ENCODE measurements at regions not wholly inside any gene's neighbourhood (a gene's known extent, or its start where the extent isn't known, plus 50 kb on each side); places are given as distances from the start of the nearest gene placed in this dataset.
"Not testable (repeated sequence)": the region's sequence is repeated elsewhere in the genome, so short reads cannot be mapped to it uniquely, and the experiment has no call there.

- no peak for TF ChIP-seq EZH2phosphoT487 (IDR thresholded peaks at IDR 0.05; ENCODE audit: low read depth)
- no peak for TF ChIP-seq CTCF (IDR thresholded peaks at IDR 0.05; ENCODE audit: low read depth, low read length)
- Histone ChIP-seq H3K9ac (ENCODE audit: low read length) (no peak overlapping the region), H3K79me2 (ENCODE audit: low read length) (no peaks in the 10 kb centered on the region), H3K4me2 (ENCODE audit: low read length) (no peak overlapping the region), H2AFZ (ENCODE audit: low read depth, low read length) (no peak overlapping the region), H3K9me3 (ENCODE audit: insufficient read depth, low read length) (no peaks in the 10 kb centered on the region; the same call in 1 of the 2 replicates), H3K27ac (ENCODE audit: low read length) (no peak overlapping the region), H3K36me3 (replicated peaks; ENCODE audit: low read depth, low read length) (no peaks in the 10 kb centered on the region), H3K4me3 (ENCODE audit: low read length) (no peak overlapping the region), H3K27me3 (ENCODE audit: low read depth, low read length) (no peaks in the 10 kb centered on the region), H3K4me1 (ENCODE audit: low read length) (no peaks in the 10 kb centered on the region), H4K20me1 (ENCODE audit: insufficient read depth, low read length) (no peaks in the 10 kb centered on the region)
Measured at GRCh38 chr6:78380541-78380940, 486.8 kb upstream of the IRAK1BP1 start.

GRCh38 chr6:78383968-78384367 is 483.4 kb upstream of the IRAK1BP1 start:
- no peaks in the 10 kb centered on the region for H3K79me2 ChIP-seq (ENCODE audit: low read length)
- H4K20me1 ChIP-seq (ENCODE audit: insufficient read depth, low read length) = no peaks in the 10 kb centered on the region
- H3K27me3 ChIP-seq (ENCODE audit: low read depth, low read length) = no peaks in the 10 kb centered on the region
- no peaks in the 10 kb centered on the region for H3K36me3 ChIP-seq (replicated peaks; ENCODE audit: low read depth, low read length)
- no peak for TF ChIP-seq EZH2phosphoT487 (IDR thresholded peaks at IDR 0.05; ENCODE audit: low read depth)
- TF ChIP-seq CTCF (IDR thresholded peaks at IDR 0.05; ENCODE audit: low read depth, low read length) = no peak
- no peak overlapping the region for H3K4me2 ChIP-seq (ENCODE audit: low read length)
- H3K4me3 ChIP-seq (ENCODE audit: low read length) = no peak overlapping the region
- H3K9ac ChIP-seq (ENCODE audit: low read length) = no peak overlapping the region
- no peak overlapping the region for H2AFZ ChIP-seq (ENCODE audit: low read depth, low read length)
- H3K9me3 ChIP-seq (ENCODE audit: insufficient read depth, low read length) = 0 out of 2 replicates have a peak, but pooled peaks cover 4% of the 10 kb centered on the region
- H3K4me1 ChIP-seq (ENCODE audit: low read length) = no peaks in the 10 kb centered on the region
- H3K27ac ChIP-seq (ENCODE audit: low read length) = no peak overlapping the region

- not testable (repeated sequence) for H3K36me3 ChIP-seq (replicated peaks; ENCODE audit: low read depth, low read length); H3K9ac ChIP-seq (ENCODE audit: low read length); H3K27ac ChIP-seq (ENCODE audit: low read length); H3K9me3 ChIP-seq (ENCODE audit: insufficient read depth, low read length); H4K20me1 ChIP-seq (ENCODE audit: insufficient read depth, low read length); H3K4me3 ChIP-seq (ENCODE audit: low read length); H3K79me2 ChIP-seq (ENCODE audit: low read length); H3K4me1 ChIP-seq (ENCODE audit: low read length); H3K27me3 ChIP-seq (ENCODE audit: low read depth, low read length); H2AFZ ChIP-seq (ENCODE audit: low read depth, low read length); H3K4me2 ChIP-seq (ENCODE audit: low read length)
Measured at GRCh38 chr6:78386854-78387253, 480.5 kb upstream of the IRAK1BP1 start.

- Histone ChIP-seq H3K9ac (ENCODE audit: low read length) (no peak overlapping the region), H3K27ac (ENCODE audit: low read length) (no peak overlapping the region), H4K20me1 (ENCODE audit: insufficient read depth, low read length) (no peaks in the 10 kb centered on the region), H2AFZ (ENCODE audit: low read depth, low read length) (no peak overlapping the region), H3K9me3 (ENCODE audit: insufficient read depth, low read length) (0 out of 2 replicates have a peak, but pooled peaks cover 5% of the 10 kb centered on the region), H3K4me3 (ENCODE audit: low read length) (no peak overlapping the region), H3K79me2 (ENCODE audit: low read length) (no peaks in the 10 kb centered on the region), H3K4me2 (ENCODE audit: low read length) (no peak overlapping the region), H3K36me3 (replicated peaks; ENCODE audit: low read depth, low read length) (no peaks in the 10 kb centered on the region), H3K4me1 (ENCODE audit: low read length) (no peaks in the 10 kb centered on the region), H3K27me3 (ENCODE audit: low read depth, low read length) (no peaks in the 10 kb centered on the region)
- TF ChIP-seq EZH2phosphoT487 (IDR thresholded peaks at IDR 0.05; ENCODE audit: low read depth) (no peak), CTCF (IDR thresholded peaks at IDR 0.05; ENCODE audit: low read depth, low read length) (no peak)
Measured at GRCh38 chr6:78390066-78390465, 477.3 kb upstream of the IRAK1BP1 start.

- no peak overlapping the region for H3K9ac ChIP-seq (ENCODE audit: low read length)
- H3K79me2 ChIP-seq (ENCODE audit: low read length) = no peaks in the 10 kb centered on the region
- H3K4me1 ChIP-seq (ENCODE audit: low read length) = no peaks in the 10 kb centered on the region
- H3K27me3 ChIP-seq (ENCODE audit: low read depth, low read length) = no peaks in the 10 kb centered on the region
- H3K4me2 ChIP-seq (ENCODE audit: low read length) = no peak overlapping the region
- H3K4me3 ChIP-seq (ENCODE audit: low read length) = no peak overlapping the region
- H3K36me3 ChIP-seq (replicated peaks; ENCODE audit: low read depth, low read length) = no peaks in the 10 kb centered on the region
- no peaks in the 10 kb centered on the region for H4K20me1 ChIP-seq (ENCODE audit: insufficient read depth, low read length)
- H3K27ac ChIP-seq (ENCODE audit: low read length) = no peak overlapping the region
- no peak overlapping the region for H2AFZ ChIP-seq (ENCODE audit: low read depth, low read length)
- no peak for TF ChIP-seq EZH2phosphoT487 (IDR thresholded peaks at IDR 0.05; ENCODE audit: low read depth)
- no peak for TF ChIP-seq CTCF (IDR thresholded peaks at IDR 0.05; ENCODE audit: low read depth, low read length)
- H3K9me3 ChIP-seq (ENCODE audit: insufficient read depth, low read length) = no peaks in the 10 kb centered on the region
Measured at GRCh38 chr6:78397499-78397898, 469.9 kb upstream of the IRAK1BP1 start.
